Loucy (cell line): ENCODE measurements at regions not wholly inside any gene's neighbourhood (a gene's known extent, or its start where the extent isn't known, plus 50 kb on each side); places are given as distances from the start of the nearest gene placed in this dataset.

Experiments
- CTCF ChIP-seq: fragments of 200-600 bp; sonication (generic); conservative IDR thresholded peaks from 2 replicates; pipeline ENCODE4 v1.5.1; 2014; ENCODE audit warnings: mild to moderate bottlenecking, antibody characterized with exemption, low read length
- EZH2phosphoT487 ChIP-seq: fragments of 200-600 bp; IDR thresholded peaks from 2 replicates; pipeline ENCODE4 v1.6.1; 2018; ENCODE audit warnings: antibody characterized with exemption, mild to moderate bottlenecking, moderate library complexity, borderline replicate concordance

- TF ChIP-seq CTCF = no peak
- no peak for TF ChIP-seq EZH2phosphoT487
Observed at GRCh38 chr18:11323359-11323819, 174.0 kb upstream of the PIEZO2 start.
